ENCODE measurements at regions not wholly inside any gene's neighbourhood (a gene's known extent, or its start where the extent isn't known, plus 50 kb on each side); places are given as distances from the start of the nearest gene placed in this dataset.

- no peak for TF ChIP-seq CTCF (IDR thresholded peaks at IDR 0.05; ENCODE audit: low read depth, low read length, missing input control)
- no peak for TF ChIP-seq YY1 (IDR thresholded peaks at IDR 0.05)
- no peak for TF ChIP-seq MAX (IDR thresholded peaks at IDR 0.05)
- no peak for TF ChIP-seq RAD21 (IDR thresholded peaks at IDR 0.05)
- no peak for TF ChIP-seq ATF3 (IDR thresholded peaks at IDR 0.05)
- TF ChIP-seq TAF1 (conservative IDR thresholded peaks at IDR 0.05) = no peak
- TF ChIP-seq REST (IDR thresholded peaks at IDR 0.05) = no peak
- no peak for TF ChIP-seq EGR1 (IDR thresholded peaks at IDR 0.05; ENCODE audit: low read depth in 2 of 2)
Observed at GRCh38 chr1:96072021-96072420, 649.6 kb upstream of the PTBP2 start.

Data from liver (tissue), 3 donors.